PC-9 (cell line): ENCODE measurements at regions not wholly inside any gene's neighbourhood (a gene's known extent, or its start where the extent isn't known, plus 50 kb on each side); places are given as distances from the start of the nearest gene placed in this dataset.

Experiments
- EZH2 ChIP-seq: fragments of 200-600 bp; sonication (generic); IDR thresholded peaks from 2 replicates; pipeline ENCODE4 v1.8.0; 2017; ENCODE audit warnings: antibody characterized with exemption, low read depth
- TF ChIP-seq, protein P1 (sequence below): fragments of 200-600 bp; sonication (generic); conservative IDR thresholded peaks from 2 replicates; pipeline ENCODE4 v1.6.1; 2017; ENCODE audit warnings: mixed run types, antibody characterized with exemption, mild to moderate bottlenecking, moderate library complexity

GRCh38 chr17:34762078-34762477 is 182.7 kb downstream of the TMEM132E start:
- TF ChIP-seq, protein P1, sequence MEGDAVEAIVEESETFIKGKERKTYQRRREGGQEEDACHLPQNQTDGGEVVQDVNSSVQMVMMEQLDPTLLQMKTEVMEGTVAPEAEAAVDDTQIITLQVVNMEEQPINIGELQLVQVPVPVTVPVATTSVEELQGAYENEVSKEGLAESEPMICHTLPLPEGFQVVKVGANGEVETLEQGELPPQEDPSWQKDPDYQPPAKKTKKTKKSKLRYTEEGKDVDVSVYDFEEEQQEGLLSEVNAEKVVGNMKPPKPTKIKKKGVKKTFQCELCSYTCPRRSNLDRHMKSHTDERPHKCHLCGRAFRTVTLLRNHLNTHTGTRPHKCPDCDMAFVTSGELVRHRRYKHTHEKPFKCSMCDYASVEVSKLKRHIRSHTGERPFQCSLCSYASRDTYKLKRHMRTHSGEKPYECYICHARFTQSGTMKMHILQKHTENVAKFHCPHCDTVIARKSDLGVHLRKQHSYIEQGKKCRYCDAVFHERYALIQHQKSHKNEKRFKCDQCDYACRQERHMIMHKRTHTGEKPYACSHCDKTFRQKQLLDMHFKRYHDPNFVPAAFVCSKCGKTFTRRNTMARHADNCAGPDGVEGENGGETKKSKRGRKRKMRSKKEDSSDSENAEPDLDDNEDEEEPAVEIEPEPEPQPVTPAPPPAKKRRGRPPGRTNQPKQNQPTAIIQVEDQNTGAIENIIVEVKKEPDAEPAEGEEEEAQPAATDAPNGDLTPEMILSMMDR, result no peak
- TF ChIP-seq EZH2, result no peak
